ENCODE measurements at regions not wholly inside any gene's neighbourhood (a gene's known extent, or its start where the extent isn't known, plus 50 kb on each side); places are given as distances from the start of the nearest gene placed in this dataset.

DNA sequence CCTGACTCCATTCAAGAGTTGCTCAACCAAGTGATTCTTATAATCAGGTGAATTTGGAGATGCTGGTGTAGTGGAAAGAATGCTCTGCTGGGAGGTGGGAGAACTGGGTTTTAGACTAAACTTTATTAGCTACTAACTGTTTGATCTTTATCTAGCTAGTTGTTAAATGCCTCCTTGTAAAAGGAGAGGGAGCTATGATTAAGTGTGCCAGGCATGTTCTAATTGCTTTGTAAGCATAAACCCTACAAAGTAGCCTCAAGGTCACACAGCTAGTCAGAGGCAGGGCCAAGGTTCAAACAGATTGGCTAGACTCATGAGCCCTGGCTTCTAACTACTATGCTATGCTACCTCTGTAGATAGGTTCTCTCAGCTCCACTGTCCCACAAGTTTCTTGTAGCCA is 105.5 kb downstream of the NXPE2 start:
- CTCF ChIA-PET, result interaction anchor here (1.0 to 4.3 kb wide), 4 partner anchors 8 to 20 kb away, joined by 3 to 27 read pairs (median 4); no protein-coding TSS in a partner anchor
- POLR2A ChIA-PET, result interaction anchor here (0.6 kb wide), 1 partner anchor 328 kb away, joined by 3 read pairs; no protein-coding TSS in a partner anchor

More for the DNA sequence above, 105.5 kb downstream of the NXPE2 start:
- H3K27ac ChIP-seq (ENCODE audit: low read depth in 2 of 2, low read length in 1 of 2), result no peak overlapping the region
- no peaks in the 10 kb centered on the region for H3K36me3 ChIP-seq (replicated peaks in 1 of 2; ENCODE audit: control insufficient read depth in 1 of 2, insufficient read depth in 2 of 2, low read length in 1 of 2)
- no peak overlapping the region for H3K4me2 ChIP-seq
- H3K9ac ChIP-seq, result no peak overlapping the region
- no peaks in the 10 kb centered on the region for H3K27me3 ChIP-seq (ENCODE audit: insufficient read depth)
- H3K4me3 ChIP-seq (ENCODE audit: low read depth in 2 of 2, low read length in 1 of 2), result no peak overlapping the region
- no peak for DNase-seq
- H4K20me1 ChIP-seq (ENCODE audit: insufficient read depth), result no peaks in the 10 kb centered on the region
- no peaks in the 10 kb centered on the region for H3F3A ChIP-seq (replicated peaks; ENCODE audit: insufficient read depth)
- TF ChIP-seq POLR2AphosphoS5 (IDR thresholded peaks at IDR 0.05; ENCODE audit: low read depth, low read length) (no peak), EP300 (IDR thresholded peaks at IDR 0.05; ENCODE audit: borderline replicate concordance in 1 of 2, low read depth in 1 of 2, low read length in 1 of 2) (no peak), YY1 (IDR thresholded peaks at IDR 0.05; ENCODE audit: low read depth) (no peak), IRF3 (IDR thresholded peaks at IDR 0.05; ENCODE audit: low read depth, low read length) (no peak), GABPA (IDR thresholded peaks at IDR 0.05; ENCODE audit: low read depth) (no peak), JUND (IDR thresholded peaks at IDR 0.05) (no peak), RXRA (IDR thresholded peaks at IDR 0.05; ENCODE audit: borderline replicate concordance, low read depth) (no peak), MXI1 (IDR thresholded peaks at IDR 0.05; ENCODE audit: low read depth, low read length) (no peak), TAF1 (IDR thresholded peaks at IDR 0.05; ENCODE audit: borderline replicate concordance, low read depth, low read length) (no peak), CHD2 (IDR thresholded peaks at IDR 0.05; ENCODE audit: low read length, partially characterized antibody) (no peak), SIN3A (IDR thresholded peaks at IDR 0.05; ENCODE audit: borderline replicate concordance, low read depth, low read length) (no peak), ZBTB33 (IDR thresholded peaks at IDR 0.05; ENCODE audit: borderline replicate concordance, low read depth) (no peak), TCF12 (IDR thresholded peaks at IDR 0.05) (no peak), NRF1 (IDR thresholded peaks at IDR 0.05; ENCODE audit: low read depth, low read length) (no peak), RFX5 (IDR thresholded peaks at IDR 0.05; ENCODE audit: low read length) (no peak), FOSL2 (IDR thresholded peaks at IDR 0.05; ENCODE audit: borderline replicate concordance, low read depth) (no peak), FOXJ3 (CRISPR knock-in tag; IDR thresholded peaks at IDR 0.05) (no peak)
- TF ChIP-seq, protein P1, sequence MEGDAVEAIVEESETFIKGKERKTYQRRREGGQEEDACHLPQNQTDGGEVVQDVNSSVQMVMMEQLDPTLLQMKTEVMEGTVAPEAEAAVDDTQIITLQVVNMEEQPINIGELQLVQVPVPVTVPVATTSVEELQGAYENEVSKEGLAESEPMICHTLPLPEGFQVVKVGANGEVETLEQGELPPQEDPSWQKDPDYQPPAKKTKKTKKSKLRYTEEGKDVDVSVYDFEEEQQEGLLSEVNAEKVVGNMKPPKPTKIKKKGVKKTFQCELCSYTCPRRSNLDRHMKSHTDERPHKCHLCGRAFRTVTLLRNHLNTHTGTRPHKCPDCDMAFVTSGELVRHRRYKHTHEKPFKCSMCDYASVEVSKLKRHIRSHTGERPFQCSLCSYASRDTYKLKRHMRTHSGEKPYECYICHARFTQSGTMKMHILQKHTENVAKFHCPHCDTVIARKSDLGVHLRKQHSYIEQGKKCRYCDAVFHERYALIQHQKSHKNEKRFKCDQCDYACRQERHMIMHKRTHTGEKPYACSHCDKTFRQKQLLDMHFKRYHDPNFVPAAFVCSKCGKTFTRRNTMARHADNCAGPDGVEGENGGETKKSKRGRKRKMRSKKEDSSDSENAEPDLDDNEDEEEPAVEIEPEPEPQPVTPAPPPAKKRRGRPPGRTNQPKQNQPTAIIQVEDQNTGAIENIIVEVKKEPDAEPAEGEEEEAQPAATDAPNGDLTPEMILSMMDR (IDR thresholded peaks at IDR 0.05), result no peak
- no peaks in the 10 kb centered on the region for H3K79me2 ChIP-seq (ENCODE audit: insufficient read depth)
- no peak overlapping the region for H2AFZ ChIP-seq (ENCODE audit: low read depth)
- H3K9me3 ChIP-seq, result no peaks in the 10 kb centered on the region
- no peaks in the 10 kb centered on the region for H3K9me2 ChIP-seq
- H3K4me1 ChIP-seq (ENCODE audit: control insufficient read depth in 1 of 2, insufficient read depth in 2 of 2, low read depth in 1 of 2, low read length in 1 of 2), result peaks cover 0 to 10% of the 10 kb centered on the region in 2 experiments; a peak in 1 of 4 replicates
